ENCODE measurements at regions not wholly inside any gene's neighbourhood (a gene's known extent, or its start where the extent isn't known, plus 50 kb on each side); places are given as distances from the start of the nearest gene placed in this dataset.
"Not testable (repeated sequence)": the region's sequence is repeated elsewhere in the genome, so short reads cannot be mapped to it uniquely, and the experiment has no call there.

GRCh38 chr22:33129621-33130020, 71.4 kb upstream of the SYN3 start:
- TF ChIP-seq POLR2A (IDR thresholded peaks at IDR 0.05) (no peak), CTCF (IDR thresholded peaks at IDR 0.05) (no peak)
- WGBS, 2 donors = 64 to 67% methylated on average over 10 of the region's 10 CpGs

GRCh38 chr22:33126881-33127280, 68.7 kb upstream of the SYN3 start:
- TF ChIP-seq CTCF (IDR thresholded peaks at IDR 0.05) = no peak
- TF ChIP-seq POLR2A (IDR thresholded peaks at IDR 0.05) = no peak
- 24% methylated on average over 3 of the region's 3 CpGs for WGBS, 2 donors
- intact Hi-C loops (cut with DNase I; ENCODE audit: low total_unique reads) = no loop called here
- no peak overlapping the region for H3K4me3 ChIP-seq (ENCODE audit: low read depth, poor library complexity, severe bottlenecking)
- no peak for DNase-seq (ENCODE audit: low spot score in 2 of 2)

More at GRCh38 chr22:33129621-33130020, 71.4 kb upstream of the SYN3 start:
- DNase-seq (ENCODE audit: low spot score in 2 of 2) = no peak
- no peak overlapping the region for H3K4me3 ChIP-seq (ENCODE audit: low read depth, poor library complexity, severe bottlenecking)
- intact Hi-C loops (cut with DNase I; ENCODE audit: low total_unique reads) = no loop called here

- no peak overlapping the region for H3K4me3 ChIP-seq (ENCODE audit: low read depth, poor library complexity, severe bottlenecking)
- no peak for DNase-seq (ENCODE audit: low spot score in 2 of 2)
- no peak for TF ChIP-seq CTCF (IDR thresholded peaks at IDR 0.05)
- TF ChIP-seq POLR2A (IDR thresholded peaks at IDR 0.05) = no peak
- WGBS, 2 donors = 75 to 80% methylated on average over 4 of the region's 4 CpGs
- intact Hi-C loops (cut with DNase I; ENCODE audit: low total_unique reads) = no loop called here
These were observed 66.3 kb upstream of the SYN3 start for GRCh38 chr22:33124471-33124870.

- DNase-seq (ENCODE audit: low spot score in 2 of 2); intact Hi-C loops (cut with DNase I; ENCODE audit: low total_unique reads); H3K4me3 ChIP-seq (ENCODE audit: low read depth, poor library complexity, severe bottlenecking): not testable (repeated sequence)
- 93 to 95% methylated on average over 5 of the region's 5 CpGs for WGBS, 2 donors
These were observed 64.3 kb upstream of the SYN3 start for GRCh38 chr22:33122439-33122838.

GRCh38 chr22:33119044-33119443, 60.9 kb upstream of the SYN3 start:
- no peak for DNase-seq (ENCODE audit: low spot score in 2 of 2)
- no peak for TF ChIP-seq POLR2A (IDR thresholded peaks at IDR 0.05)
- TF ChIP-seq CTCF (IDR thresholded peaks at IDR 0.05) = no peak
- intact Hi-C loops (cut with DNase I; ENCODE audit: low total_unique reads) = no loop called here
- WGBS, 2 donors = 91 to 96% methylated on average over 2 of the region's 2 CpGs
- no peak overlapping the region for H3K4me3 ChIP-seq (ENCODE audit: low read depth, poor library complexity, severe bottlenecking)

- DNase-seq (ENCODE audit: low spot score in 2 of 2) = no peak
- TF ChIP-seq CTCF (IDR thresholded peaks at IDR 0.05) = no peak
- no peak for TF ChIP-seq POLR2A (IDR thresholded peaks at IDR 0.05)
These were observed 59.6 kb upstream of the SYN3 start for GRCh38 chr22:33117821-33118220.

More at GRCh38 chr22:33117821-33118220, 59.6 kb upstream of the SYN3 start:
- no peak overlapping the region for H3K4me3 ChIP-seq (ENCODE audit: low read depth, poor library complexity, severe bottlenecking)
- intact Hi-C loops (cut with DNase I; ENCODE audit: low total_unique reads) = no loop called here
